H1 (cell line): ENCODE measurements at regions not wholly inside any gene's neighbourhood (a gene's known extent, or its start where the extent isn't known, plus 50 kb on each side); places are given as distances from the start of the nearest gene placed in this dataset.

Experiments used
- POLR2AphosphoS5 ChIP-seq: IDR thresholded peaks from 2 replicates; pipeline ENCODE4 v1.6.1; 2011; ENCODE audit warnings: low read depth, low read length
- RNF2 ChIP-seq: fragments of 200-900, 300-1000 bp; sonication (generic); IDR thresholded peaks from 2 replicates; pipeline ENCODE4 v1.7.1; 2016; ENCODE audit warnings: borderline replicate concordance, low read depth, mild to moderate bottlenecking, antibody characterized with exemption, low read length; ENCODE audit not compliant: poor library complexity, severe bottlenecking; ENCODE audit errors: missing control alignments
- SIRT6 ChIP-seq: IDR thresholded peaks from one replicate; pipeline ENCODE4 v1.7.1; 2012; ENCODE audit warnings: low read length, inconsistent platforms

DNA sequence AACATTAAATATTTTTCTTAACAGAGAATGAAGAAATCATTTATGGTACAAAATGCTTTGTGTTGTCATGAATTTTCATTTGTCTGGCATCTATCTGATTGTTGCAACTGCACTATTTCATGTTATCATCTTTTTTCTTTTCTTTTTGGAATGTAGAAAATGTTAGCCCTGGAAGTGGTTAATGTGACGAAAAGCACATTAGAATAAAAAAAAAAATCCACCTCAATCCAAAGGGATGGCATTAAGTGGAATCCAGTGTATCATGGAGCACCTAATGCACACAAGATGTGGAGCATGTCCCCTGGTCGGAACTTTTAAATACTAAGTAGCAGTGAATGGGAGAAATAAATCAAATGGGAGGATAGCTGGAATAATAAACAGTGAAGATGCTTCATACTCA, 172.9 kb upstream of the MCHR2 start (continued):
- TF ChIP-seq SIRT6 (no peak), POLR2AphosphoS5 (no peak), RNF2 (no peak)
